HepG2 (cell line): ENCODE measurements at regions not wholly inside any gene's neighbourhood (a gene's known extent, or its start where the extent isn't known, plus 50 kb on each side); places are given as distances from the start of the nearest gene placed in this dataset.

Experiments
- ATAC-seq: fragments of 200-7000 bp; cut with Tn5 transposase; 3 replicates; pipeline ENCODE4 v1.9.1; 2020; ENCODE audit warnings: mild to moderate bottlenecking, moderate library complexity
- BruUV-seq: library from RNA; stranded (reverse); fragments of 400-500 nt; replicated peaks from 2 replicates; lab custom pipeline; 2021; lab: Mats Ljungman, UMichigan
- CTCF ChIA-PET: fragments of 300-600 bp; formaldehyde crosslinking; extraction: SDS; loops from one replicate; lab custom pipeline; 2021; ENCODE audit warnings: low total read pairs, inconsistent platforms, low intra/inter-chr PET ratio; lab: Yijun Ruan, JAX
- POLR2A ChIA-PET: fragments of 350-600 bp; sonication (Branson Sonifier 250); formaldehyde crosslinking; loops from one replicate; lab custom pipeline; 2020; ENCODE audit warnings: antibody characterized with exemption, inconsistent platforms; lab: Yijun Ruan, JAX
- DNase-seq: peaks from one replicate; pipeline ENCODE4 v3.0.0-alpha.2; 2015; ENCODE audit warnings: low spot score
- FAIRE-seq: peaks from 3 replicates; lab custom pipeline; 2011; peaks lifted over from hg19 to GRCh38; lab: Jason Lieb, UNC
- H2AFZ ChIP-seq: one replicate; pipeline ENCODE4 v1.6.1; 2011; ENCODE audit warnings: low read length, inconsistent platforms
- H3K27ac ChIP-seq: fragments of 300-600 bp; 3 replicates; pipeline ENCODE4 v1.8.0; 2011; ENCODE audit warnings: mixed run types, mild to moderate bottlenecking, mixed read lengths, low read length, inconsistent platforms; ENCODE audit not compliant: insufficient read depth; ENCODE audit errors: extremely low read length
- H3K27me3 ChIP-seq, 2 experiments: fragments of 200-600 bp in 1 of 2; 2 replicates in 1 of 2; 3 replicates in 1 of 2; pipeline versions ENCODE4 v1.6.0 to v1.8.0; 2011; ENCODE audit warnings: low read length in 2 of 2, mild to moderate bottlenecking in 2 of 2, moderate library complexity in 2 of 2, inconsistent platforms in 1 of 2; ENCODE audit not compliant: insufficient read depth in 2 of 2, control insufficient read depth in 1 of 2
- H3K36me3 ChIP-seq, 2 experiments: fragments of 200-600 bp in 1 of 2; replicated peaks in 1 of 2; 2 replicates in 1 of 2; 3 replicates in 1 of 2; pipeline versions ENCODE4 v1.5.1 to v1.8.0; 2011; ENCODE audit warnings: low read length in 2 of 2, inconsistent platforms in 1 of 2; ENCODE audit not compliant: insufficient read depth in 2 of 2, control insufficient read depth in 1 of 2
- H3K4me1 ChIP-seq: 2 replicates; pipeline ENCODE4 v1.5.1; 2012; ENCODE audit warnings: low read length, inconsistent platforms; ENCODE audit not compliant: insufficient read depth
- H3K4me2 ChIP-seq: 2 replicates; pipeline ENCODE4 v1.6.0; 2011; ENCODE audit warnings: low read depth, low read length, inconsistent platforms
- H3K4me3 ChIP-seq, 3 experiments: fragments of 200-600 bp in 1 of 3; sonication (generic), shearing (Covaris generic) in 1 of 3; replicated peaks in 1 of 3; 2 replicates each; pipeline ENCODE4 v1.5.1; 2011 to 2016; ENCODE audit warnings: low read length in 3 of 3, inconsistent platforms in 2 of 3, low read depth in 2 of 3, mild to moderate bottlenecking in 2 of 3, control low read depth in 1 of 3, mixed read lengths in 1 of 3; ENCODE audit not compliant: insufficient read depth in 1 of 3
- H3K79me2 ChIP-seq: one replicate; pipeline ENCODE4 v1.6.1; 2011; ENCODE audit warnings: low read length, inconsistent platforms; ENCODE audit not compliant: insufficient read depth
- H3K9ac ChIP-seq: 2 replicates; pipeline ENCODE4 v1.6.0; 2011; ENCODE audit warnings: mild to moderate bottlenecking, low read depth, low read length, inconsistent platforms; ENCODE audit not compliant: insufficient read depth
- H3K9me3 ChIP-seq: 2 replicates; pipeline ENCODE4 v1.5.1; 2012; ENCODE audit warnings: mild to moderate bottlenecking, low read length
- H4K20me1 ChIP-seq: 2 replicates; pipeline ENCODE4 v1.6.0; 2011; ENCODE audit warnings: inconsistent platforms, mild to moderate bottlenecking, low read length, moderate library complexity; ENCODE audit not compliant: insufficient read depth
- ATRX ChIP-seq: sonication (generic); formaldehyde crosslinking; IDR thresholded peaks from 2 replicates; pipeline ENCODE4 v1.4.0; 2020; ENCODE audit warnings: missing genetic modification reagents, borderline replicate concordance
- BHLHE40 ChIP-seq: IDR thresholded peaks from 2 replicates; pipeline ENCODE4 v1.6.1; 2011; ENCODE audit warnings: low read length, improper control_type of control experiment
- DNMT3B ChIP-seq: conservative IDR thresholded peaks from 2 replicates; pipeline ENCODE4 v1.6.1; 2016; ENCODE audit warnings: missing biosample characterization, control low read depth
- ERF ChIP-seq: IDR thresholded peaks from 2 replicates; pipeline ENCODE4 v1.6.1; 2018; ENCODE audit warnings: missing biosample characterization, missing genetic modification reagents
- HDAC1 ChIP-seq: sonication (generic); formaldehyde crosslinking; IDR thresholded peaks from 2 replicates; pipeline ENCODE4 v1.5.1; 2020; ENCODE audit warnings: mild to moderate bottlenecking, missing genetic modification reagents
- HNRNPK ChIP-seq: fragments of 200-400 bp; formaldehyde crosslinking; IDR thresholded peaks from 2 replicates; pipeline ENCODE4 v1.6.1; 2018; ENCODE audit warnings: low read length, low read depth, moderate library complexity, mild to moderate bottlenecking; ENCODE audit not compliant: poor library complexity, severe bottlenecking
- KLF6 ChIP-seq: IDR thresholded peaks from 2 replicates; pipeline ENCODE4 v1.8.0; 2016; ENCODE audit warnings: missing biosample characterization, missing genetic modification reagents
- MTA3 ChIP-seq: sonication (generic); formaldehyde crosslinking; IDR thresholded peaks from 2 replicates; pipeline ENCODE4 v1.4.0; 2020; ENCODE audit warnings: missing genetic modification reagents
- SSRP1 ChIP-seq: IDR thresholded peaks from 2 replicates; pipeline ENCODE4 v1.6.1; 2016; ENCODE audit warnings: control low read depth
- TAF15 ChIP-seq: fragments of 200-400 bp; formaldehyde crosslinking; IDR thresholded peaks from one replicate; pipeline ENCODE4 v1.6.1; 2018; ENCODE audit warnings: mild to moderate bottlenecking, low read depth, low read length; ENCODE audit not compliant: poor library complexity, severe bottlenecking
- TSC22D2 ChIP-seq: sonication (generic); formaldehyde crosslinking; IDR thresholded peaks from 2 replicates; pipeline ENCODE4 v1.5.1; 2020; ENCODE audit warnings: missing genetic modification reagents, mild to moderate bottlenecking, borderline replicate concordance
- ZNF205 ChIP-seq: IDR thresholded peaks from 2 replicates; pipeline ENCODE4 v1.6.1; 2018; ENCODE audit warnings: missing biosample characterization, missing genetic modification reagents
- ZNF260 ChIP-seq: sonication (generic); formaldehyde crosslinking; IDR thresholded peaks from 2 replicates; pipeline ENCODE4 v1.4.0; 2020; ENCODE audit warnings: missing genetic modification reagents, low read depth, mild to moderate bottlenecking, borderline replicate concordance
- WGBS: methylation state at CpG from one replicate; pipeline ENCODE4 v1.1.6; 2017; ENCODE audit warnings: low lambda C conversion rate; 5-methylcytosine and 5-hydroxymethylcytosine counted together
- in situ Hi-C: cut with HindIII; loops from 2 replicates; pipeline ENCODE4 v1.10.0; 2017; ENCODE audit warnings: low pct_unique_long_range_greater_than_20kb; ENCODE audit not compliant: extremely low pct_ligation_motif_present
- intact Hi-C: fragments of 100-400 bp; cut with micrococcal nuclease; formaldehyde crosslinking; loops from one replicate; pipeline ENCODE4 v1.10.0; 2022; ENCODE audit not compliant: unreplicated experiment
- TF ChIP-seq, protein P1 (sequence below): sonication (generic); formaldehyde crosslinking; IDR thresholded peaks from 2 replicates; pipeline ENCODE4 v1.5.0; 2020; ENCODE audit warnings: mild to moderate bottlenecking, missing genetic modification reagents
- TF ChIP-seq, protein P2 (sequence below): sonication (generic); formaldehyde crosslinking; IDR thresholded peaks from 2 replicates; pipeline ENCODE4 v1.5.0; 2020; ENCODE audit warnings: mild to moderate bottlenecking, missing genetic modification reagents, borderline replicate concordance
- TF ChIP-seq, protein P3 (sequence below): sonication (generic); formaldehyde crosslinking; IDR thresholded peaks from 2 replicates; pipeline ENCODE4 v1.8.0; 2022; ENCODE audit warnings: mild to moderate bottlenecking, missing genetic modification reagents, borderline replicate concordance

DNA sequence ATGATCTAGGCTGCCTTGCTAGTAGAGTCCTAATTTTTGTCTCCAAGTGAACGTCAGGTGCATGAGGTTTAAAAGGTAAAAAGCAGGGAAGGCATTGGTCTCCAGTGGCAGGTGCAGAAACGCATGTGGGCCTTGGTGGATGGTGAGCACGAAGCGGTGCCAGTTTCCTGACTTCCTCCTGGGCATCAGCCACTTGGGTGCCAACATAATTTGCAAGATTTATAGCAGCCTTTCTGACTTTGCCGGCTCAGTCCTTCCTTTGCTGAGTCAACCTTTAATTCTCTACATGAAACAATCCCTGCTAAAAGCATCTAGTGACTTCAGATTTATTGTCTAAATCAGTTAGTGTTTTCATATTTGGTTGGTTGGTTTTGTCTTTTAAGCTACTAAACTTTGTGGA is 355.7 kb upstream of the TMEM132C start:
- Histone ChIP-seq H4K20me1 (no peaks in the 10 kb centered on the region), H3K4me2 (no peak overlapping the region), H3K4me1 (no peaks in the 10 kb centered on the region), H3K27ac (no peak overlapping the region), H3K27me3 (no peaks in the 10 kb centered on the region), H3K36me3 (no peaks in the 10 kb centered on the region), H3K9me3 (no peaks in the 10 kb centered on the region), H2AFZ (no peak overlapping the region), H3K4me3 (no peak overlapping the region), H3K9ac (no peak overlapping the region), H3K79me2 (no peaks in the 10 kb centered on the region)
- TF ChIP-seq BHLHE40, result no peak
- TF ChIP-seq, protein P1, sequence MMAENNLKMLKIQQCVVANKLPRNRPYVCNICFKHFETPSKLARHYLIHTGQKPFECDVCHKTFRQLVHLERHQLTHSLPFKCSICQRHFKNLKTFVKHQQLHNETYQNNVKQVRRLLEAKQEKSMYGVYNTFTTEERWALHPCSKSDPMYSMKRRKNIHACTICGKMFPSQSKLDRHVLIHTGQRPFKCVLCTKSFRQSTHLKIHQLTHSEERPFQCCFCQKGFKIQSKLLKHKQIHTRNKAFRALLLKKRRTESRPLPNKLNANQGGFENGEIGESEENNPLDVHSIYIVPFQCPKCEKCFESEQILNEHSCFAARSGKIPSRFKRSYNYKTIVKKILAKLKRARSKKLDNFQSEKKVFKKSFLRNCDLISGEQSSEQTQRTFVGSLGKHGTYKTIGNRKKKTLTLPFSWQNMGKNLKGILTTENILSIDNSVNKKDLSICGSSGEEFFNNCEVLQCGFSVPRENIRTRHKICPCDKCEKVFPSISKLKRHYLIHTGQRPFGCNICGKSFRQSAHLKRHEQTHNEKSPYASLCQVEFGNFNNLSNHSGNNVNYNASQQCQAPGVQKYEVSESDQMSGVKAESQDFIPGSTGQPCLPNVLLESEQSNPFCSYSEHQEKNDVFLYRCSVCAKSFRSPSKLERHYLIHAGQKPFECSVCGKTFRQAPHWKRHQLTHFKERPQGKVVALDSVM (CRISPR knock-in tag), result no peak
- TF ChIP-seq ZNF205 (CRISPR knock-in tag), result no peak
- TF ChIP-seq, protein P2, sequence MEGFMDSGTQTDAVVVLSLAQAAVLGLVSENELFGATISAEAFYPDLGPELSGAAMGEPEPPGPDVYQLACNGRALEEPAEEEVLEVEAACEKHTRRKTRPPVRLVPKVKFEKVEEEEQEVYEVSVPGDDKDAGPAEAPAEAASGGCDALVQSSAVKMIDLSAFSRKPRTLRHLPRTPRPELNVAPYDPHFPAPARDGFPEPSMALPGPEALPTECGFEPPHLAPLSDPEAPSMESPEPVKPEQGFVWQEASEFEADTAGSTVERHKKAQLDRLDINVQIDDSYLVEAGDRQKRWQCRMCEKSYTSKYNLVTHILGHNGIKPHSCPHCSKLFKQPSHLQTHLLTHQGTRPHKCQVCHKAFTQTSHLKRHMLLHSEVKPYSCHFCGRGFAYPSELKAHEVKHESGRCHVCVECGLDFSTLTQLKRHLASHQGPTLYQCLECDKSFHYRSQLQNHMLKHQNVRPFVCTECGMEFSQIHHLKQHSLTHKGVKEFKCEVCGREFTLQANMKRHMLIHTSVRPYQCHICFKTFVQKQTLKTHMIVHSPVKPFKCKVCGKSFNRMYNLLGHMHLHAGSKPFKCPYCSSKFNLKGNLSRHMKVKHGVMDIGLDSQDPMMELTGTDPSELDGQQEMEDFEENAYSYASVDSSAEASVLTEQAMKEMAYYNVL (CRISPR knock-in tag), result no peak
- no peak for TF ChIP-seq SSRP1 (CRISPR knock-in tag)
- no peak for TF ChIP-seq ATRX (CRISPR knock-in tag)
- no peak for TF ChIP-seq DNMT3B (CRISPR knock-in tag)
- TF ChIP-seq, protein P3, sequence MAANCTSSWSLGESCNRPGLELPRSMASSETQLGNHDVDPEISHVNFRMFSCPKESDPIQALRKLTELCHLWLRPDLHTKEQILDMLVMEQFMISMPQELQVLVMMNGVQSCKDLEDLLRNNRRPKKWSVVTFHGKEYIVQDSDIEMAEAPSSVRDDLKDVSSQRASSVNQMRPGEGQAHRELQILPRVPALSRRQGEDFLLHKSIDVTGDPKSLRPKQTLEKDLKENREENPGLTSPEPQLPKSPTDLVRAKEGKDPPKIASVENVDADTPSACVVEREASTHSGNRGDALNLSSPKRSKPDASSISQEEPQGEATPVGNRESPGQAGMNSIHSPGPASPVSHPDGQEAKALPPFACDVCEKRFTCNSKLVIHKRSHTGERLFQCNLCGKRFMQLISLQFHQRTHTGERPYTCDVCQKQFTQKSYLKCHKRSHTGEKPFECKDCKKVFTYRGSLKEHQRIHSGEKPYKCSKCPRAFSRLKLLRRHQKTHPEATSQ (CRISPR knock-in tag), result no peak
- no peak for TF ChIP-seq HNRNPK
- no peak for TF ChIP-seq TSC22D2 (CRISPR knock-in tag)
- TF ChIP-seq ERF, result no peak
- no peak for TF ChIP-seq ZNF260
- TF ChIP-seq TAF15, result no peak
- TF ChIP-seq KLF6 (CRISPR knock-in tag), result no peak
- no peak for TF ChIP-seq HDAC1 (CRISPR knock-in tag)
- TF ChIP-seq MTA3, result no peak
- in situ Hi-C loops (no loop called here), intact Hi-C loops (no loop called here)
- POLR2A ChIA-PET, result no interaction called here
- no TSS peak for BruUV-seq
- ATAC-seq, result no peak
- WGBS, result 3% methylated on average over 5 of the region's 5 CpGs
- no peak for FAIRE-seq
- no peak for DNase-seq
- CTCF ChIA-PET, result no interaction called here
